GM23338 (cell line): ENCODE measurements at regions not wholly inside any gene's neighbourhood (a gene's known extent, or its start where the extent isn't known, plus 50 kb on each side); places are given as distances from the start of the nearest gene placed in this dataset.

Experiments used
- ATAC-seq: fragments of 200-7000 bp; cut with Tn5 transposase; 3 replicates; pipeline ENCODE4 v1.9.1; 2020
- DNase-seq: peaks from one replicate; pipeline ENCODE4 v3.0.0-alpha.2; 2015; ENCODE audit warnings: low spot score
- H2AFZ ChIP-seq: fragments of 200-600 bp; sonication (generic); 2 replicates; pipeline ENCODE4 v1.8.0; 2016; ENCODE audit warnings: antibody characterized with exemption, mild to moderate bottlenecking, moderate library complexity
- H3F3A ChIP-seq: fragments of 200-600 bp; sonication (generic); replicated peaks from 2 replicates; pipeline ENCODE4 v1.8.0; 2017; ENCODE audit warnings: antibody characterized with exemption, mixed run types, low read depth
- H3K27ac ChIP-seq: fragments of 200-600 bp; sonication (generic); 2 replicates; pipeline ENCODE4 v1.6.1; 2016; ENCODE audit warnings: low read depth
- H3K27me3 ChIP-seq: fragments of 200-600 bp; sonication (generic); 2 replicates; pipeline ENCODE4 v1.8.0; 2016; ENCODE audit warnings: mild to moderate bottlenecking, mixed run types, moderate library complexity; ENCODE audit not compliant: insufficient read depth
- H3K36me3 ChIP-seq: fragments of 200-600 bp; sonication (generic); 2 replicates; pipeline ENCODE4 v1.8.0; 2016; ENCODE audit warnings: mild to moderate bottlenecking; ENCODE audit not compliant: insufficient read depth
- H3K4me1 ChIP-seq: fragments of 200-600 bp; sonication (generic); 2 replicates; pipeline ENCODE4 v1.8.0; 2016; ENCODE audit warnings: mild to moderate bottlenecking, moderate library complexity; ENCODE audit not compliant: insufficient read depth
- H3K4me2 ChIP-seq: fragments of 200-600 bp; sonication (generic); 2 replicates; pipeline ENCODE4 v1.7.1; 2017; ENCODE audit warnings: mixed run types
- H3K4me3 ChIP-seq: fragments of 200-600 bp; sonication (generic); 2 replicates; pipeline ENCODE4 v1.6.1; 2016; ENCODE audit warnings: mixed run types
- H3K79me2 ChIP-seq: fragments of 200-600 bp; sonication (generic); replicated peaks from 2 replicates; pipeline ENCODE4 v1.8.0; 2017; ENCODE audit warnings: mild to moderate bottlenecking; ENCODE audit not compliant: insufficient read depth
- H3K9me2 ChIP-seq: fragments of 200-600 bp; sonication (generic); 2 replicates; pipeline ENCODE4 v1.8.0; 2017; ENCODE audit not compliant: insufficient read depth
- H4K20me1 ChIP-seq: fragments of 200-600 bp; sonication (generic); replicated peaks from 2 replicates; pipeline ENCODE4 v1.8.0; 2017; ENCODE audit warnings: mild to moderate bottlenecking; ENCODE audit not compliant: insufficient read depth
- H3K27ac Mint-ChIP-seq: 2 replicates; pipeline ENCODE4 v1.8.0; 2020; ENCODE audit warnings: inconsistent platforms, mild to moderate bottlenecking, moderate library complexity, mixed read lengths
- H3K27me3 Mint-ChIP-seq: 3 replicates; pipeline ENCODE4 v1.8.0; 2022; ENCODE audit warnings: low read depth, mild to moderate bottlenecking, moderate library complexity, mixed read lengths, inconsistent platforms; ENCODE audit not compliant: insufficient read depth, poor library complexity
- H3K36me3 Mint-ChIP-seq: 3 replicates; pipeline ENCODE4 v1.8.0; 2021; ENCODE audit warnings: low read depth, mild to moderate bottlenecking, inconsistent platforms, moderate library complexity, mixed read lengths
- H3K4me1 Mint-ChIP-seq: 3 replicates; pipeline ENCODE4 v1.8.0; 2020; ENCODE audit warnings: mild to moderate bottlenecking, inconsistent platforms, mixed read lengths
- H3K4me3 Mint-ChIP-seq: 3 replicates; pipeline ENCODE4 v1.8.0; 2021; ENCODE audit warnings: moderate library complexity, mild to moderate bottlenecking, inconsistent platforms, mixed read lengths
- H3K9me3 Mint-ChIP-seq: 3 replicates; pipeline ENCODE4 v1.8.0; 2020; ENCODE audit warnings: moderate library complexity, mild to moderate bottlenecking, inconsistent platforms, mixed read lengths
- CREB1 ChIP-seq: fragments of 250-450 bp; sonication (Bioruptor Pico); IDR thresholded peaks from 2 replicates; pipeline ENCODE4 v1.5.0; 2020; ENCODE audit warnings: low read depth, mild to moderate bottlenecking, moderate library complexity
- EZH2 ChIP-seq: fragments of 200-600 bp; sonication (generic); IDR thresholded peaks from one replicate; pipeline ENCODE4 v1.8.0; 2017; ENCODE audit warnings: antibody characterized with exemption, mild to moderate bottlenecking, low read depth; ENCODE audit not compliant: unreplicated experiment
- EZH2phosphoT487 ChIP-seq: fragments of 200-600 bp; sonication (generic); IDR thresholded peaks from one replicate; pipeline ENCODE4 v1.8.1; 2018; ENCODE audit warnings: antibody characterized with exemption; ENCODE audit not compliant: unreplicated experiment
- JUNB ChIP-seq: IDR thresholded peaks from one replicate; pipeline ENCODE4 v1.6.1; 2016; ENCODE audit warnings: antibody characterized with exemption; ENCODE audit not compliant: unreplicated experiment
- NANOG ChIP-seq: IDR thresholded peaks from 2 replicates; pipeline ENCODE4 v1.6.1; 2016; ENCODE audit warnings: antibody characterized with exemption, borderline replicate concordance
- POLR2AphosphoS5 ChIP-seq: IDR thresholded peaks from 2 replicates; pipeline ENCODE4 v1.6.1; 2016; ENCODE audit warnings: antibody characterized with exemption, low read depth
- STAT1 ChIP-seq: IDR thresholded peaks from one replicate; pipeline ENCODE4 v1.6.1; 2016; ENCODE audit warnings: antibody characterized with exemption; ENCODE audit not compliant: unreplicated experiment
- ZNF331 ChIP-seq: fragments of 250-450 bp; sonication (Bioruptor Pico); IDR thresholded peaks from 2 replicates; pipeline ENCODE4 v1.5.0; 2020; ENCODE audit warnings: low read depth, mild to moderate bottlenecking, moderate library complexity
- TF ChIP-seq, protein P1 (sequence below): IDR thresholded peaks from 2 replicates; pipeline ENCODE4 v1.6.1; 2016; ENCODE audit warnings: antibody characterized with exemption
- TF ChIP-seq, protein P2 (sequence below): fragments of 250-450 bp; sonication (Bioruptor Pico); IDR thresholded peaks from 2 replicates; pipeline ENCODE4 v1.5.0; 2020; ENCODE audit warnings: mild to moderate bottlenecking, moderate library complexity

DNA sequence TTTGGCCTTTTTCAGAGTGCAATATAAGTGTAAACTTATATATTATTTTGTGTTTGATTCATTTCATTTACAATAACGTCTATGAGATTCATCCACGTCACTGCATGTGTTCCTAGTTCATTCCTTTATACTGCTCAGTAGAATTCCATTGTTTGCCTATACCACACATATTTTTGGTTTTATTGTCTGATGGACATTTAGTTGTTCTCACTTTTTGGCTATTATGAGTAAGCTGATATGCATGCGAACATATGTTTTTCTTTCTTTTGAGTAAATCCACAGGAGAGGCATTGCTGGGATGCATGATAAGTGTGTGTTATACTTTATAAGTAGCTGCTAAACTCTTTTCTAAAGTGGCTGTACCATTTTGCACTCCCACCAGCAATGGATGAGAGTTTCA, 314.8 kb upstream of the HS6ST1 start:
- no peak overlapping the region for H2AFZ ChIP-seq
- no peak overlapping the region for H3K4me2 ChIP-seq
- H3K36me3 ChIP-seq = no peaks in the 10 kb centered on the region
- no peak overlapping the region for H3K4me3 Mint-ChIP-seq
- peaks cover 20% of the 10 kb centered on the region for H3K27me3 Mint-ChIP-seq
- peaks cover 38% of the 10 kb centered on the region for H3K4me1 Mint-ChIP-seq
- DNase-seq = no peak
- no peak overlapping the region for H3K4me3 ChIP-seq
- no peak overlapping the region for H3K27ac ChIP-seq
- H3K27me3 ChIP-seq = no peaks in the 10 kb centered on the region
- H3K79me2 ChIP-seq = no peaks in the 10 kb centered on the region
- peaks cover 11% of the 10 kb centered on the region; the same call in 1 of the 2 replicates for H3F3A ChIP-seq
- ATAC-seq = no peak
- peaks cover 17% of the 10 kb centered on the region for H3K4me1 ChIP-seq
- peaks cover 2% of the 10 kb centered on the region; the same call in 2 of the 3 replicates for H3K9me3 Mint-ChIP-seq
- peaks cover 25% of the 10 kb centered on the region for H3K9me2 ChIP-seq
- H3K36me3 Mint-ChIP-seq = no peaks in the 10 kb centered on the region
- TF ChIP-seq, protein P1, sequence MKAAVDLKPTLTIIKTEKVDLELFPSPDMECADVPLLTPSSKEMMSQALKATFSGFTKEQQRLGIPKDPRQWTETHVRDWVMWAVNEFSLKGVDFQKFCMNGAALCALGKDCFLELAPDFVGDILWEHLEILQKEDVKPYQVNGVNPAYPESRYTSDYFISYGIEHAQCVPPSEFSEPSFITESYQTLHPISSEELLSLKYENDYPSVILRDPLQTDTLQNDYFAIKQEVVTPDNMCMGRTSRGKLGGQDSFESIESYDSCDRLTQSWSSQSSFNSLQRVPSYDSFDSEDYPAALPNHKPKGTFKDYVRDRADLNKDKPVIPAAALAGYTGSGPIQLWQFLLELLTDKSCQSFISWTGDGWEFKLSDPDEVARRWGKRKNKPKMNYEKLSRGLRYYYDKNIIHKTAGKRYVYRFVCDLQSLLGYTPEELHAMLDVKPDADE = no peak
- TF ChIP-seq POLR2AphosphoS5 = no peak
- no peaks in the 10 kb centered on the region for H4K20me1 ChIP-seq
- H3K27ac Mint-ChIP-seq = no peak overlapping the region

DNA sequence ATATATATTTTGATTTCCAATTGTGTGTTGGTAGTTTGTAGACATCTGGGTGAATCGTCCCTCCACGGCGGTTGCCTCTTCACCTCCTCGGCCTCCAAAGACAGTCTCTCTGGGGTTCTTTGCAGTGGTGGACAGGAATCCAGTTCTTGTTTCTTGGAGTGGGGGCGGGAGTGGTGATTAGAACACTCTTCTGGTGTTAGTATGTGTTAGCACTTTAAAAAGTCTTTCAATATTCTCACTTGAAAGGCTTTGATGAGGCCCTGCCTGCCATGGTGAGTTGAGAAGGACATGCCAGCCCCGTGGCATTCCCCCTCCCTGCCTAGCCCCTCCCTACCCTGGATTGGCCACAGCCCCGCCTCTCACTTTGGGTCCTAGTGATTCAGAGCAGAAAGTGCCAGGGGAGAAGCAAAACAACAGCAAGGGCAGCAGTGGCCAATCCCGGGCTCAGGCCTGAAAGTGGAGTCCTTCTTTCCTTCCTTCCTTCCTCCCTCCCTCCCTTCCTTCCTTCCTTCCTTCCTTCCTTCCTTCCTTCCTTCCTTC, 316.8 kb upstream of the HS6ST1 start:
- no peak for DNase-seq
- H3K36me3 ChIP-seq = no peaks in the 10 kb centered on the region
- no peak overlapping the region for H3K27ac Mint-ChIP-seq
- no peaks in the 10 kb centered on the region for H3K36me3 Mint-ChIP-seq
- no peaks in the 10 kb centered on the region for H3K79me2 ChIP-seq
- H3K4me1 Mint-ChIP-seq = peaks cover 49% of the 10 kb centered on the region
- H3K9me3 Mint-ChIP-seq = peaks cover 2% of the 10 kb centered on the region; the same call in 2 of the 3 replicates
- no peak for ATAC-seq
- H3K4me1 ChIP-seq = peaks cover 32% of the 10 kb centered on the region
- H3K27me3 ChIP-seq = no peaks in the 10 kb centered on the region
- no peak overlapping the region for H3K4me3 Mint-ChIP-seq
- H3K4me3 ChIP-seq = no peak overlapping the region
- peaks cover 32% of the 10 kb centered on the region for H3K27me3 Mint-ChIP-seq
- TF ChIP-seq JUNB (no peak), POLR2AphosphoS5 (no peak), STAT1 (no peak), EZH2 (no peak), CREB1 (no peak), ZNF331 (CRISPR knock-in tag) (no peak), EZH2phosphoT487 (no peak), NANOG (no peak)
- TF ChIP-seq, protein P1 = no peak
- TF ChIP-seq, protein P2, sequence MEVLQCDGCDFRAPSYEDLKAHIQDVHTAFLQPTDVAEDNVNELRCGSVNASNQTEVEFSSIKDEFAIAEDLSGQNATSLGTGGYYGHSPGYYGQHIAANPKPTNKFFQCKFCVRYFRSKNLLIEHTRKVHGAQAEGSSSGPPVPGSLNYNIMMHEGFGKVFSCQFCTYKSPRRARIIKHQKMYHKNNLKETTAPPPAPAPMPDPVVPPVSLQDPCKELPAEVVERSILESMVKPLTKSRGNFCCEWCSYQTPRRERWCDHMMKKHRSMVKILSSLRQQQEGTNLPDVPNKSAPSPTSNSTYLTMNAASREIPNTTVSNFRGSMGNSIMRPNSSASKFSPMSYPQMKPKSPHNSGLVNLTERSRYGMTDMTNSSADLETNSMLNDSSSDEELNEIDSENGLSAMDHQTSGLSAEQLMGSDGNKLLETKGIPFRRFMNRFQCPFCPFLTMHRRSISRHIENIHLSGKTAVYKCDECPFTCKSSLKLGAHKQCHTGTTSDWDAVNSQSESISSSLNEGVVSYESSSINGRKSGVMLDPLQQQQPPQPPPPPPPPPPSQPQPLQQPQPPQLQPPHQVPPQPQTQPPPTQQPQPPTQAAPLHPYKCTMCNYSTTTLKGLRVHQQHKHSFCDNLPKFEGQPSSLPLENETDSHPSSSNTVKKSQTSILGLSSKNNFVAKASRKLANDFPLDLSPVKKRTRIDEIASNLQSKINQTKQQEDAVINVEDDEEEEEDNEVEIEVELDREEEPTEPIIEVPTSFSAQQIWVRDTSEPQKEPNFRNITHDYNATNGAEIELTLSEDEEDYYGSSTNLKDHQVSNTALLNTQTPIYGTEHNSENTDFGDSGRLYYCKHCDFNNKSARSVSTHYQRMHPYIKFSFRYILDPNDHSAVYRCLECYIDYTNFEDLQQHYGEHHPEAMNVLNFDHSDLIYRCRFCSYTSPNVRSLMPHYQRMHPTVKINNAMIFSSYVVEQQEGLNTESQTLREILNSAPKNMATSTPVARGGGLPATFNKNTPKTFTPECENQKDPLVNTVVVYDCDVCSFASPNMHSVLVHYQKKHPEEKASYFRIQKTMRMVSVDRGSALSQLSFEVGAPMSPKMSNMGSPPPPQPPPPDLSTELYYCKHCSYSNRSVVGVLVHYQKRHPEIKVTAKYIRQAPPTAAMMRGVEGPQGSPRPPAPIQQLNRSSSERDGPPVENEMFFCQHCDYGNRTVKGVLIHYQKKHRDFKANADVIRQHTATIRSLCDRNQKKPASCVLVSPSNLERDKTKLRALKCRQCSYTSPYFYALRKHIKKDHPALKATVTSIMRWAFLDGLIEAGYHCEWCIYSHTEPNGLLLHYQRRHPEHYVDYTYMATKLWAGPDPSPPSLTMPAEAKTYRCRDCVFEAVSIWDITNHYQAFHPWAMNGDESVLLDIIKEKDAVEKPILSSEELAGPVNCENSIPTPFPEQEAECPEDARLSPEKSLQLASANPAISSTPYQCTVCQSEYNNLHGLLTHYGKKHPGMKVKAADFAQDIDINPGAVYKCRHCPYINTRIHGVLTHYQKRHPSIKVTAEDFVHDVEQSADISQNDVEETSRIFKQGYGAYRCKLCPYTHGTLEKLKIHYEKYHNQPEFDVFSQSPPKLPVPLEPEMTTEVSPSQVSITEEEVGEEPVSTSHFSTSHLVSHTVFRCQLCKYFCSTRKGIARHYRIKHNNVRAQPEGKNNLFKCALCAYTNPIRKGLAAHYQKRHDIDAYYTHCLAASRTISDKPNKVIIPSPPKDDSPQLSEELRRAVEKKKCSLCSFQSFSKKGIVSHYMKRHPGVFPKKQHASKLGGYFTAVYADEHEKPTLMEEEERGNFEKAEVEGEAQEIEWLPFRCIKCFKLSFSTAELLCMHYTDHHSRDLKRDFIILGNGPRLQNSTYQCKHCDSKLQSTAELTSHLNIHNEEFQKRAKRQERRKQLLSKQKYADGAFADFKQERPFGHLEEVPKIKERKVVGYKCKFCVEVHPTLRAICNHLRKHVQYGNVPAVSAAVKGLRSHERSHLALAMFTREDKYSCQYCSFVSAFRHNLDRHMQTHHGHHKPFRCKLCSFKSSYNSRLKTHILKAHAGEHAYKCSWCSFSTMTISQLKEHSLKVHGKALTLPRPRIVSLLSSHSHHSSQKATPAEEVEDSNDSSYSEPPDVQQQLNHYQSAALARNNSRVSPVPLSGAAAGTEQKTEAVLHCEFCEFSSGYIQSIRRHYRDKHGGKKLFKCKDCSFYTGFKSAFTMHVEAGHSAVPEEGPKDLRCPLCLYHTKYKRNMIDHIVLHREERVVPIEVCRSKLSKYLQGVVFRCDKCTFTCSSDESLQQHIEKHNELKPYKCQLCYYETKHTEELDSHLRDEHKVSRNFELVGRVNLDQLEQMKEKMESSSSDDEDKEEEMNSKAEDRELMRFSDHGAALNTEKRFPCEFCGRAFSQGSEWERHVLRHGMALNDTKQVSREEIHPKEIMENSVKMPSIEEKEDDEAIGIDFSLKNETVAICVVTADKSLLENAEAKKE (CRISPR knock-in tag) = no peak
- H2AFZ ChIP-seq = no peak overlapping the region
- no peaks in the 10 kb centered on the region for H4K20me1 ChIP-seq
- no peak overlapping the region for H3K4me2 ChIP-seq
- peaks cover 31% of the 10 kb centered on the region for H3K9me2 ChIP-seq
- no peak overlapping the region for H3K27ac ChIP-seq
- H3F3A ChIP-seq = peaks cover 19% of the 10 kb centered on the region; the same call in 1 of the 2 replicates
